ENCODE measurements at regions not wholly inside any gene's neighbourhood (a gene's known extent, or its start where the extent isn't known, plus 50 kb on each side); places are given as distances from the start of the nearest gene placed in this dataset.

DNA sequence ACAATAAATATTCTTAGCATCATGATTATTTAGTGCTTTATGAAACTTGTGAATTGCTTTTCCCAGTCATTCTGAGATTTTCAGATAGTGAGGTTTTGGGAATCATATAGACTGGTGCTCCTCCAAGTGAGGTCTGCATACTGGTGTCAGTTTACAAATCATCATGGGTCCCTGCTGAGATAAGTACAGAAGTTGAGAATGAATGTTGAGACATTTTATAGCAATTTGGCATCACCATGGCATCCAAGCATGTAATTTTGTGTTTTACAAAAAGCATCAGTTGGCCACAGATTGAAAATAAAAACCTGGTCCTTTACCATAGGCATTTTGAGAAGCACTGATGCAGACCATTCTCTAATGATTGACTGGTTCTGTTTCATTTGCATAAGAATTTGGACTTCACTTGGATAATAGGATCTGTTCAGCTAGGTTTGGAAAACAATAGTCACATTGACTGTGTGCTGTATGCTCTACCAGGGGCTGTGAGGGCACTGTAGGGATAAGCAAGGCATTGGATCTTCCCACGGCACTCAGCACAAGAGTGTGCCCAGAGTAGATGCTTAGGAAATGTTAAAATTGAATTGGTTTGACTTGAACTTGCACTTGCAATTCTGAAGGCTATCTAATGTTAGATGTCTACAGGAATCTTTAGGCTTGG, 79.0 kb upstream of the JUN start:
- no peak for DNase-seq (ENCODE audit: low spot score)

- no peak for DNase-seq (ENCODE audit: low spot score)
Measured at GRCh38 chr1:58864654-58865053, 80.8 kb upstream of the JUN start.

DNA sequence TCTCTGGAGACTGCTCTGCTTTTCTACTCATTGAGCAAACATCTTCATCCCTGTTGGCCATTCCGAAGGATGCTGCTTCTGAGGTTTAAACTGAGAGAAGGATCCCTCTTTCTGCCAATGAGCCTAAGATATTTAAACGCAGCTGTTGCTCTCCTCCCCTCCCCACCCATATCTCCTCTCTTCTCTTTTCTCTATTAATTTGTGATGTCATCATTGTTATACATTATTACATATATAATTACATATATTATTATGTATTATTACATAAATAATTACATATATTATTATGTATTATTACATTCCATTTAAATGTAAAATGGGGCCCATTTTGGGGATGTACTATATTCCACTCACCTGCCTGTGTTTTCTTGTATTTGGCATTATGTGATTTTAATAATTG, 82.7 kb upstream of the JUN start:
- DNase-seq (ENCODE audit: low spot score): no peak

- no peak for DNase-seq (ENCODE audit: low spot score)
Measured at GRCh38 chr1:58869638-58870297, 85.9 kb upstream of the JUN start.

- no peak for DNase-seq (ENCODE audit: low spot score)
Measured at GRCh38 chr1:58870298-58870676, 86.4 kb upstream of the JUN start.

DNA sequence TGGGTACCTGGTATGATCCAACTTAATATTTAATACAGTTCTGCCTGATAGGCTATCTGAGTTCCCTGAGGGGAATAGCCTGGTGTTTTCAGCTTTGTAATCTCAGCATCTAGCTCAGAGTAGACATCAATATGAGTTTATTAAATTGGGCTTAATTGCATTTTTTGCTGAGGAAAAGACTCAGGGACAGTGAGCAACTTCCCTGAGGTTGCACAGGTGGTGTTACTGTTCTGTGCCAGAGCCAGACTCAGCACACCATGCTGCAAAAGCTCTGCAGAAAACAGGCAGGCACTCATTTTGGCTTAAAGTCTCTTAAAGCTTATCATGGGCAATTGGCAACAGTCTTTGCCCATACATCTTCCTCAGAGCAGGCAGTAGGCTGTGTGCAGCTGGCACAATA, 90.5 kb upstream of the JUN start:
- DNase-seq (ENCODE audit: low spot score): no peak

GRCh38 chr1:58874757-58875755, 91.2 kb upstream of the JUN start:
- no peak for DNase-seq (ENCODE audit: low spot score)

- no peak for DNase-seq (ENCODE audit: low spot score)
Measured at GRCh38 chr1:58879464-58879863, 95.6 kb upstream of the JUN start.

DNA sequence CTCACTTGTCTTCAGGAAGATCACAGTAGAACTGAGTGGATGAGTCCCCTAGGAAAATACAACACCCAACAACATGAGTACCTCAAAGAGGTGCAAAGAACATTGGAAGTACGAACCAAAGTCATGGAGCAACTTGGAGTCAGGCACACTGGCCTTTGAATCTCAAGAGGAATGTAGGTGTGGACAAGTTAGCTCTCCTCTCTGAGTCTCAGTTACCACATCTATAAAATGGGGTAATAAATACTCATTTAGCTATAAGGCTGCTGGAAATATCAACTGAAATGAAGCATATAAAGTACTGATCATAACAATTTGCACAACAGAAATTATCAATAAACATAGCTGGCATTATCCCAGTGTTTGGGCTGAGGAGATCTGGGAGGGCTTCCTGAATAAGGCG, 96.7 kb upstream of the JUN start:
- DNase-seq (ENCODE audit: low spot score): no peak

GRCh38 chr1:58881471-58881994, 97.7 kb upstream of the JUN start:
- DNase-seq (ENCODE audit: low spot score): peak; percentile 71

DNA sequence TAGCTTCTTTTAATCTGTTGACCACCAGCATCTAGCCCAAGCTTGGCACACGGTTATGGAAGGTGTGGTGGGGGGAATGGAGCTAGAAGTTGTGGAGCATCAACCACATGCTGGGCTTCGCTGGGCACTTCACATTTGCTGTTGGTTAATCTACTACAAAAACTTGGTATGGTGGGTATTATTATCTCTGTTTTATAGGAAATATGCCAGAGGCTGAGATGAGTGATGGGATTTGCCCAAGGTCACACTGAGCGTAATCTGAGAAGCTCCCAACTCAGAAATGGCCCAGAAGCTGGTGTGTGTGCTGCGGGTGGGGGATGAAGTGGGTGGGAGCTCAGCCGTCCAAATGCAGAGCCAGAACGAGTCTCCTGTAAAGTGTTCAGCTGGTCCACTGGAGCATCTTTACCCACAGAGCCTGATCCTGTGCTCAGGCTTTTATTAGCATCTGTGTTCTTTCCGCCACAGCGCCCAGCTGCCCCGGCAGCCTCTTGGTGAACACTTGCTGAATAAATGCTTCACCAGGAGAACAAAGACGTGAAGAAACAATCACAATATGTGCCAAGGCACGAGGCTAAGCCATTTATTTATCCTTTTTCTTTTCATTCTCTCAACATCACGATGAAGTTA, 98.6 kb upstream of the JUN start:
- no peak for DNase-seq (ENCODE audit: low spot score)

DNA sequence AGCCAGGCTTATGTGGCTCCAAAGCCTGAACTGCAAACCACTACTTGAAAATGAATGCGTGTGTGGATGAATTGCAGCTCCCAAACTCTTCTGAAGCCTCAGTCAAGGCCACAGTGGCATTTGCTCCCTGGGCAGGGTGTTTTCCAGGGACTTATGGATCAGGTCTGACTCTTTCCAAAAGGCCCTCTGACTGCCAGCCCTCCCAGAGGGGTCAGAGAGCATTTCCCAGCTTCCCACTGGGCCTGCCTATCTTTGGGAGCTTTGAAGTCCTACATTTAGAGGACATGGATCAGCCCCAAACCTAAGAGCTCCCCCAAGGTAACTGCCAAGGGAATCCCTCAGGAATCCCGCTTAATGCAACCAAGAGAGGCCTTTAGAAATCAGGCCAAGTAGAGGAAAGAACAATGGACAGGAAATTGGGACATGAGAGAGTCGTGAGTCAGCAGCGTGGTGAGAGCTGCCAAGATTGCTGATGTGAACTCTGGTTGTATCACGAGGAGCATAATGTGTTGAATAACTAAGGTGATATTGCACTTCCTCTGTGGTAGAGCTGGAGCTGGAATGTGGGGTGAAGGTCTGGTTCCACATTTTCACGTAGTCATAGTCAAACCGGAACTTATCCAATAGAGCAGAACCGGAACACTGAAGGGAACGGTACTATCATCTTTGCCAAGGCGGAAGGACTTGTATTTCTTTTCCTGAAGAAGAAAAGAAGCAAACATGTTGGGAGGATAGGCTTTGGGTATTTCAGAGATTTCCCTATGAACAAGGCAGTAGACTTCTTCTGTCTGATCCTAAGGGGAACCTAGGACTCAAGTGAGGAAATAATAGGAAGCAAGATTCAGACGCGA, 99.4 kb upstream of the JUN start:
- peak; percentile 85 for DNase-seq (ENCODE audit: low spot score)

- no peak for DNase-seq (ENCODE audit: low spot score)
Measured at GRCh38 chr1:58883888-58884482, 100.1 kb upstream of the JUN start.

GRCh38 chr1:58884706-58885661, 101.1 kb upstream of the JUN start:
- peak; percentile 71 for DNase-seq (ENCODE audit: low spot score)

DNA sequence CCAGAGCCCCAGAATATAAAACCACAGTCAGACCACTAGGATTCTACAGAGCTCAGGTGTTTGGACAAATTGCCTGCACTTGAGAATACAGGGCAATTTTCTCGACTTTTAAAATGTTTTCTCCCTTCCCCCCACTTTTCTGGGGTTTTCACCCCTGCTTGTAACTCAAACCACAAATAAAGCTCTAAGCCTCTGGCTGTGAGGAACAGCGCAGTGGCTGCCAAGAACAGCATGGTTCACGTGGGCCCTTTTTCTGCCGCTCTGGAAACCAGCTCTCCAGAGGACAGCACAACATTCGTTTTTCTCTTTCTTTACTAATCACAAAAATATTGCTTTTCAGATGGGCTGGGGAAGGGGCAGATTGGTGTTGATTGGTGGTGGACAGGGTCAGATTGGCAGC, 102.2 kb upstream of the JUN start:
- no peak for DNase-seq (ENCODE audit: low spot score)

GRCh38 chr1:58886611-58887010, 102.8 kb upstream of the JUN start:
- no peak for DNase-seq (ENCODE audit: low spot score)

DNA sequence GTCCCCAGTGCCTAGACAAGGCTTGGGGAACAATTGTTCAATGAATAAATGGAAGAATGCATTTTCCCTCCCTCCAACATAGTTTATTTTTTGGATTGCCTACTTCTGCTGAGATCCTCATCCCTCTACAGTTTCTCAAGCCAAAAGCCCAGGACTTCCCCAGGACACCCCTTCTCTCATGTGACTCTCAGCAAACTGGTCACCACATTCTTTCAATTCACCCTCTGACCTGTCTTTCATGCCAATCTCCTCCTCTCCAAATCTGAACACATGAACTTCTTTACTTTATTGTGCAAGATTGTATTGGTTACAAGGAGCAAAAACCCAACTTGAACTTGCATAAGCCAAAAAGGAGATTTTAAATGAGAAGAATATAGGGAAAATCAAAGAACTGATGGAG, 103.2 kb upstream of the JUN start:
- no peak for DNase-seq (ENCODE audit: low spot score)

- DNase-seq (ENCODE audit: low spot score): no peak
Measured at GRCh38 chr1:58888833-58889232, 105.0 kb upstream of the JUN start.

GRCh38 chr1:58890113-58890512, 106.3 kb upstream of the JUN start:
- DNase-seq (ENCODE audit: low spot score): no peak

Measured in mucosa of gallbladder (tissue), 1 donor.